Subcutaneous abdominal adipose tissue (tissue), 5 donors: ENCODE measurements at regions not wholly inside any gene's neighbourhood (a gene's known extent, or its start where the extent isn't known, plus 50 kb on each side); places are given as distances from the start of the nearest gene placed in this dataset.
"Not testable (repeated sequence)": the region's sequence is repeated elsewhere in the genome, so short reads cannot be mapped to it uniquely, and the experiment has no call there.

Source experiments
- H3K27ac ChIP-seq: one replicate; pipeline ENCODE4 v1.7.0; 2013; ENCODE audit warnings: low read depth, mild to moderate bottlenecking, inconsistent platforms, low read length, moderate library complexity
- H3K27me3 ChIP-seq, 5 donors: one replicate each; pipeline ENCODE4 v1.7.0; 2013; ENCODE audit warnings: low read length in 5 of 5, inconsistent platforms in 1 of 5; ENCODE audit not compliant: control insufficient read depth in 5 of 5, insufficient read depth in 4 of 5
- H3K36me3 ChIP-seq, 5 donors: one replicate each; pipeline ENCODE4 v1.7.0; 2013; ENCODE audit warnings: low read length in 5 of 5; ENCODE audit not compliant: control insufficient read depth in 5 of 5, insufficient read depth in 5 of 5
- H3K4me1 ChIP-seq, 5 donors: one replicate each; pipeline ENCODE4 v1.7.0; 2013; ENCODE audit warnings: low read length in 5 of 5, mild to moderate bottlenecking in 3 of 5, moderate library complexity in 1 of 5; ENCODE audit not compliant: control insufficient read depth in 5 of 5, insufficient read depth in 5 of 5
- H3K4me3 ChIP-seq, 5 donors: one replicate each; pipeline ENCODE4 v1.7.0; 2013; ENCODE audit warnings: low read length in 5 of 5, low read depth in 1 of 5
- H3K9ac ChIP-seq, 5 donors: one replicate each; pipeline ENCODE4 v1.7.0; 2013; ENCODE audit warnings: low read length in 5 of 5, mild to moderate bottlenecking in 4 of 5, moderate library complexity in 3 of 5
- H3K9me3 ChIP-seq, 5 donors: one replicate each; pipeline ENCODE4 v1.7.0; 2013; ENCODE audit warnings: low read length in 5 of 5; ENCODE audit not compliant: control insufficient read depth in 5 of 5
- donor health status: healthy.
- donor health status: healthy.
- donor health status: healthy.
- donor health status: healthy.
- donor health status: healthy.

- peaks cover 0 to 8% (median 0%) of the 10 kb centered on the region in 5 donors for H3K9me3 ChIP-seq
- H3K9ac ChIP-seq: no peak overlapping the region
- no peaks in the 10 kb centered on the region for H3K36me3 ChIP-seq
- no peaks in the 10 kb centered on the region for H3K4me1 ChIP-seq
- H3K4me3 ChIP-seq: no peak overlapping the region
- H3K27ac ChIP-seq: no peak overlapping the region
- H3K27me3 ChIP-seq: no peaks in the 10 kb centered on the region
These were observed 666.9 kb downstream of the NXPH1 start for GRCh38 chr7:9100289-9100688.

- Histone ChIP-seq H3K4me1 (no peaks in the 10 kb centered on the region), H3K36me3 (no peaks in the 10 kb centered on the region), H3K27me3 (no peaks in the 10 kb centered on the region), H3K27ac (no peak overlapping the region), H3K4me3 (no peak overlapping the region), H3K9ac (no peak overlapping the region), H3K9me3 (peaks cover 0 to 4% (median 0%) of the 10 kb centered on the region in 5 donors)
These were observed 669.4 kb downstream of the NXPH1 start for GRCh38 chr7:9102846-9103245.

GRCh38 chr7:9106747-9107146 lies 673.3 kb downstream of the NXPH1 start:
- Histone ChIP-seq H3K9me3 (peaks cover 0 to 12% (median 8%) of the 10 kb centered on the region in 5 donors), H3K4me3 (no peak overlapping the region), H3K36me3 (no peaks in the 10 kb centered on the region)

GRCh38 chr7:9120331-9120730 lies 686.9 kb downstream of the NXPH1 start:
- no peaks in the 10 kb centered on the region for H3K36me3 ChIP-seq
- no peak overlapping the region for H3K27ac ChIP-seq
- no peaks in the 10 kb centered on the region for H3K9me3 ChIP-seq
- no peak overlapping the region for H3K9ac ChIP-seq
- no peaks in the 10 kb centered on the region for H3K4me1 ChIP-seq
- H3K27me3 ChIP-seq: no peaks in the 10 kb centered on the region
- no peak overlapping the region for H3K4me3 ChIP-seq

More at GRCh38 chr7:9106747-9107146, 673.3 kb downstream of the NXPH1 start:
- Histone ChIP-seq H3K27ac (no peak overlapping the region), H3K4me1 (no peaks in the 10 kb centered on the region), H3K9ac (no peak overlapping the region), H3K27me3 (no peaks in the 10 kb centered on the region)

GRCh38 chr7:9124320-9124719 lies 690.9 kb downstream of the NXPH1 start:
- Histone ChIP-seq H3K9ac (no peak overlapping the region), H3K36me3 (no peaks in the 10 kb centered on the region), H3K4me1 (no peaks in the 10 kb centered on the region), H3K9me3 (no peaks in the 10 kb centered on the region), H3K27me3 (no peaks in the 10 kb centered on the region), H3K27ac (no peak overlapping the region), H3K4me3 (no peak overlapping the region)

GRCh38 chr7:9125246-9125645 lies 691.8 kb downstream of the NXPH1 start:
- Histone ChIP-seq H3K27me3 (no peaks in the 10 kb centered on the region), H3K4me1 (no peaks in the 10 kb centered on the region), H3K9ac (no peak overlapping the region), H3K27ac (no peak overlapping the region), H3K36me3 (no peaks in the 10 kb centered on the region), H3K9me3 (no peaks in the 10 kb centered on the region), H3K4me3 (no peak overlapping the region)

- H3K4me3 ChIP-seq: no peak overlapping the region
- H3K9ac ChIP-seq: no peak overlapping the region
- H3K27me3 ChIP-seq: no peaks in the 10 kb centered on the region
- no peaks in the 10 kb centered on the region for H3K4me1 ChIP-seq
- no peaks in the 10 kb centered on the region for H3K36me3 ChIP-seq
- no peaks in the 10 kb centered on the region for H3K9me3 ChIP-seq
- H3K27ac ChIP-seq: no peak overlapping the region
These were observed 694.5 kb downstream of the NXPH1 start for GRCh38 chr7:9127901-9128300.

- H3K27me3 ChIP-seq: no peaks in the 10 kb centered on the region
- no peaks in the 10 kb centered on the region for H3K36me3 ChIP-seq
- H3K9me3 ChIP-seq: peaks cover 0 to 6% (median 2%) of the 10 kb centered on the region in 5 donors
- H3K4me1 ChIP-seq: no peaks in the 10 kb centered on the region
- H3K4me3 ChIP-seq: no peak overlapping the region
- H3K27ac ChIP-seq: no peak overlapping the region
- H3K9ac ChIP-seq: no peak overlapping the region
These were observed 715.3 kb downstream of the NXPH1 start for GRCh38 chr7:9148687-9149086.

- no peaks in the 10 kb centered on the region for H3K36me3 ChIP-seq
- H3K4me3 ChIP-seq: no peak overlapping the region
- H3K4me1 ChIP-seq: no peaks in the 10 kb centered on the region
- peaks cover 0 to 6% (median 2%) of the 10 kb centered on the region in 5 donors for H3K9me3 ChIP-seq
- H3K27me3 ChIP-seq: no peaks in the 10 kb centered on the region
- H3K27ac ChIP-seq: no peak overlapping the region
- no peak overlapping the region for H3K9ac ChIP-seq
These were observed 716.2 kb downstream of the NXPH1 start for GRCh38 chr7:9149499-9150082.

GRCh38 chr7:9163691-9164090 lies 730.3 kb downstream of the NXPH1 start:
- H3K27ac ChIP-seq, H3K36me3 ChIP-seq, H3K4me1 ChIP-seq, H3K27me3 ChIP-seq, H3K4me3 ChIP-seq, H3K9me3 ChIP-seq, H3K9ac ChIP-seq: not testable (repeated sequence)

GRCh38 chr7:9175871-9176270 lies 742.5 kb downstream of the NXPH1 start:
- Histone ChIP-seq H3K27me3 (no peaks in the 10 kb centered on the region), H3K27ac (no peak overlapping the region), H3K4me1 (no peaks in the 10 kb centered on the region), H3K9me3 (peaks cover 0 to 6% (median under 1%) of the 10 kb centered on the region in 5 donors), H3K4me3 (no peak overlapping the region), H3K36me3 (no peaks in the 10 kb centered on the region), H3K9ac (no peak overlapping the region)
